Muscle of leg (tissue), 3 donors: ENCODE measurements at regions not wholly inside any gene's neighbourhood (a gene's known extent, or its start where the extent isn't known, plus 50 kb on each side); places are given as distances from the start of the nearest gene placed in this dataset.

Experiments
- DNase-seq: peaks from one replicate; pipeline ENCODE4 v3.0.0; 2013
- H3K27ac ChIP-seq: one replicate; pipeline ENCODE4 v1.5.1; 2013; ENCODE audit warnings: mild to moderate bottlenecking, low read length, control low read depth
- H3K27me3 ChIP-seq: one replicate; pipeline ENCODE4 v1.6.1; 2013; ENCODE audit warnings: low read length; ENCODE audit not compliant: control insufficient read depth, insufficient read depth
- H3K36me3 ChIP-seq: one replicate; pipeline ENCODE4 v1.6.1; 2013; ENCODE audit warnings: low read length; ENCODE audit not compliant: control insufficient read depth, insufficient read depth
- H3K4me1 ChIP-seq: one replicate; pipeline ENCODE4 v1.6.1; 2013; ENCODE audit warnings: low read length; ENCODE audit not compliant: control insufficient read depth, insufficient read depth
- H3K4me3 ChIP-seq: one replicate; pipeline ENCODE4 v1.5.1; 2013; ENCODE audit warnings: low read length, control low read depth
- H3K9me3 ChIP-seq: replicated peaks from 2 replicates; pipeline ENCODE4 v1.6.1; 2013; ENCODE audit warnings: low read depth, low read length; ENCODE audit not compliant: control insufficient read depth
- WGBS: methylation state at CpG from one replicate; pipeline ENCODE4 v1.1.5; 2013; ENCODE audit warnings: missing lambda C conversion rate; ENCODE audit not compliant: insufficient coverage; 5-methylcytosine and 5-hydroxymethylcytosine counted together

- no peak for DNase-seq
- WGBS: no CpG with 5 or more reads among the region's 2 CpGs
- Histone ChIP-seq H3K36me3 (no peaks in the 10 kb centered on the region), H3K9me3 (no peaks in the 10 kb centered on the region), H3K4me3 (no peak overlapping the region), H3K4me1 (no peaks in the 10 kb centered on the region), H3K27me3 (no peaks in the 10 kb centered on the region), H3K27ac (no peak overlapping the region)
Measured at GRCh38 chr4:32031026-32031425, 1310.9 kb downstream of the PCDH7 start.

- H3K27me3 ChIP-seq: no peaks in the 10 kb centered on the region
- H3K27ac ChIP-seq: no peak overlapping the region
- 88% methylated on average over 1 of the region's 5 CpGs for WGBS
- no peaks in the 10 kb centered on the region for H3K9me3 ChIP-seq
- no peak overlapping the region for H3K4me3 ChIP-seq
- no peaks in the 10 kb centered on the region for H3K36me3 ChIP-seq
- DNase-seq: no peak
- H3K4me1 ChIP-seq: no peaks in the 10 kb centered on the region
Measured at GRCh38 chr4:32032136-32032672, 1312.0 kb downstream of the PCDH7 start.

GRCh38 chr4:32037399-32037798, 1317.2 kb downstream of the PCDH7 start:
- H3K27me3 ChIP-seq: no peaks in the 10 kb centered on the region
- no peaks in the 10 kb centered on the region for H3K9me3 ChIP-seq
- H3K36me3 ChIP-seq: no peaks in the 10 kb centered on the region
- H3K4me1 ChIP-seq: no peaks in the 10 kb centered on the region
- DNase-seq: no peak
- no peak overlapping the region for H3K4me3 ChIP-seq
- H3K27ac ChIP-seq: no peak overlapping the region
- WGBS: no CpG with 5 or more reads among the region's 1 CpG

GRCh38 chr4:32042486-32043247, 1322.5 kb downstream of the PCDH7 start:
- Histone ChIP-seq H3K4me3 (no peak overlapping the region), H3K4me1 (no peaks in the 10 kb centered on the region), H3K27me3 (no peaks in the 10 kb centered on the region), H3K27ac (no peak overlapping the region), H3K9me3 (no peaks in the 10 kb centered on the region), H3K36me3 (no peaks in the 10 kb centered on the region)
- no peak for DNase-seq
- WGBS: 11% methylated on average over 2 of the region's 2 CpGs

GRCh38 chr4:32043248-32043633, 1323.1 kb downstream of the PCDH7 start:
- H3K27me3 ChIP-seq: no peaks in the 10 kb centered on the region
- no peak overlapping the region for H3K27ac ChIP-seq
- no CpG with 5 or more reads among the region's 2 CpGs for WGBS
- H3K4me1 ChIP-seq: no peaks in the 10 kb centered on the region
- no peak for DNase-seq
- no peak overlapping the region for H3K4me3 ChIP-seq
- H3K36me3 ChIP-seq: no peaks in the 10 kb centered on the region
- H3K9me3 ChIP-seq: no peaks in the 10 kb centered on the region

- WGBS: 80% methylated on average over 1 of the region's 2 CpGs
- H3K27me3 ChIP-seq: no peaks in the 10 kb centered on the region
- no peak for DNase-seq
Measured at GRCh38 chr4:32061916-32062315, 1341.7 kb downstream of the PCDH7 start.

GRCh38 chr4:32073542-32073941, 1353.4 kb downstream of the PCDH7 start:
- no CpG with 5 or more reads among the region's 2 CpGs for WGBS
- H3K27me3 ChIP-seq: no peaks in the 10 kb centered on the region
- no peak overlapping the region for H3K27ac ChIP-seq
- no peaks in the 10 kb centered on the region for H3K9me3 ChIP-seq
- DNase-seq: no peak
- H3K4me3 ChIP-seq: no peak overlapping the region
- H3K36me3 ChIP-seq: no peaks in the 10 kb centered on the region
- H3K4me1 ChIP-seq: no peaks in the 10 kb centered on the region

More at GRCh38 chr4:32061916-32062315, 1341.7 kb downstream of the PCDH7 start:
- Histone ChIP-seq H3K9me3 (no peaks in the 10 kb centered on the region), H3K36me3 (no peaks in the 10 kb centered on the region), H3K27ac (no peak overlapping the region), H3K4me1 (no peaks in the 10 kb centered on the region), H3K4me3 (no peak overlapping the region)

GRCh38 chr4:32087211-32087610, 1367.0 kb downstream of the PCDH7 start:
- no peak for DNase-seq
- Histone ChIP-seq H3K27ac (no peak overlapping the region), H3K27me3 (no peaks in the 10 kb centered on the region), H3K4me3 (no peak overlapping the region), H3K36me3 (no peaks in the 10 kb centered on the region), H3K9me3 (no peaks in the 10 kb centered on the region), H3K4me1 (no peaks in the 10 kb centered on the region)
- no CpG with 5 or more reads among the region's 2 CpGs for WGBS

- no peaks in the 10 kb centered on the region for H3K36me3 ChIP-seq
- no peaks in the 10 kb centered on the region for H3K9me3 ChIP-seq
- H3K27me3 ChIP-seq: no peaks in the 10 kb centered on the region
- no peaks in the 10 kb centered on the region for H3K4me1 ChIP-seq
- H3K4me3 ChIP-seq: no peak overlapping the region
- no peak overlapping the region for H3K27ac ChIP-seq
- WGBS: no CpG with 5 or more reads among the region's 2 CpGs
- DNase-seq: no peak
Measured at GRCh38 chr4:32094987-32095386, 1374.8 kb downstream of the PCDH7 start.

GRCh38 chr4:32102896-32103295, 1382.7 kb downstream of the PCDH7 start:
- WGBS: no CpG with 5 or more reads among the region's 1 CpG

More at GRCh38 chr4:32102896-32103295, 1382.7 kb downstream of the PCDH7 start:
- no peak for DNase-seq
- Histone ChIP-seq H3K27ac (no peak overlapping the region), H3K27me3 (no peaks in the 10 kb centered on the region), H3K36me3 (no peaks in the 10 kb centered on the region), H3K4me1 (no peaks in the 10 kb centered on the region), H3K4me3 (no peak overlapping the region), H3K9me3 (no peaks in the 10 kb centered on the region)
